SIG-M5 (cell line): ENCODE measurements at regions not wholly inside any gene's neighbourhood (a gene's known extent, or its start where the extent isn't known, plus 50 kb on each side); places are given as distances from the start of the nearest gene placed in this dataset.

ENCODE experiments used
- DNase-seq: peaks from one replicate; lab custom pipeline; 2025; lab: John Stamatoyannopoulos, UW

DNA sequence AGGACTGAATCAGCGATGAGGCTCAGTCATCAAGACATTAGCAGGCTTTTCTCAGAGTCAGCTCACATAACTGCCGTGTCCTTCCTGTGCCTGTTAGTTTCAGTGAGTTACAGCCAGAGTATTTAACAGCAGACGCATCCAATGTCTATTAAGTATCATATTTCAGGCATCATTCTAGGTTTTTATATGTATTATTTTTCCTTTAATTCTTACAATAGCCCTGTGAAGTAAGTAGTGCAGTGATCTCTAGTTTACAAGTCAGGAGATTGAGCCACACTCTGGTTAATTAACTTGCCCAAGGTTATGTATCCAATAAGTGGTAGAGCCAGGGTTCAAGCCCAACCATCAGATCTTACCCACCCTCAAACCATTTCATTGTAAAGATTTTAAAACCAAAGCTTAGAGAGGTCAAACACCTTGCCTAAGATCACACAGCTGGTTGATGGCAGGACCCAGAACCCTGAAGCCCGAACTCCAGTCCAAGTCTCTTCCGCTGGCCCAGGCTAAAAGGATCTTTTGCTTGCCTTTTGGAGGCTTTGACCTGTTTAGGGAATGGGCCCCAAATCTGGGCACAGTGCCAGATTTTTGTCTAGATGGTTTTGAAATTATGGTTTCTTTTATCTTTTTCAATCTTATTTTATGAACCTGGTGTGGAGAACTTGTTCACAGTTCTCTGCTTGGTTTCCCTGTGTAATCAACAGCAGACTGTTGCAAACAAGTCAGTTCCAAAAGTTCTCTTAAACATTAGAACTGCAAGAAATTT, 261.2 kb upstream of the CLINT1 start:
- DNase-seq = no peak

DNA sequence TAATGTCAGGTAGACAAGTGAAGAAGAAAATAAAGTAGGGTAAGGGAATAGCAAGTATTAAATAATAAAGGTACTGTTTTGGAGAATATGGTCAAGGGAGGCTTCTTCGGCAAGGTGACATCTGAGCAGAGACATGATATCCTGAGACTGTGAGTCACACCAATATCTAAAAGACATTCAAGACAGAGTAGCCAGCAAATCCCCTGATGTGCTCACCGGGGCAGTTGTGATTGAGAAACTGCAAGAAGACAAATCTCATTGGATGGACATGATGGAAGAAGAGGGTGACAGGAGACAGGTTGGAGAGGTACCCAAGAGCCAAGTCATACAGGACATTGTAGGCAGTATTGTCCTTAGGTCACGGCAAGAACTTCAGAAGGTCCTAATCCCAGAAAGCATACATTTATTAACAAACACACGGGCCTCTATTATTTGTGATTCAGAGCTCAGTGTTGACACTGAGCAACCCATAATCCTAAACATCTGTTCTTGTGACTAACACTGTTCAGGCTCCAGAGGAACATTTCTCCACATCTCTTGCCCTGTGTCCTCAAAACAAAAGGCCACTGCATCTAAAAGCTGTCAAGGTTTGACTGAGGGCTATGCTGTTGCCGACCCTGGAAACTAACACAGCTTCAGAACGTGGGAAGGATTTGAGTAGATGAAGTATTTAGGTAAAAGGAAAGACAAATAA, 258.7 kb upstream of the CLINT1 start:
- no peak for DNase-seq

DNA sequence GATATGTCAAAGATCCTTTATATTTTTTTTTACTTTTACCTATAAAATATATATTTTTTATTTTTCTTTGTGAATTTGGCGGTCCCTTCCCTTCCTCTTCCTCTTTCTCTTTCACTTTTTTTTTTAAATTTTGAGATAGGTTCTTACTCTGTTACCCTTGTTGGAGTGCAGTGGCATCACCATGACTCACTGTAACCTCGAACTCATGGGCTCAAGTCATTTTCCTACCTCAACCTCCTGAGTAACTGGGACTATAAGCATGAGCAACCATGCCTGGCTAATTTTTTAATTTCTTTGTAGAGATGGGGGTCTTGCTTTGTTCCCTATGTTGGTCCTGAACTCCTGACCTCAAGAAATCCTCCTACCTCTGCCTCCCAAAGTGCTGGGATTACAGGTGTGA, 258.0 kb upstream of the CLINT1 start:
- DNase-seq = no peak

DNA sequence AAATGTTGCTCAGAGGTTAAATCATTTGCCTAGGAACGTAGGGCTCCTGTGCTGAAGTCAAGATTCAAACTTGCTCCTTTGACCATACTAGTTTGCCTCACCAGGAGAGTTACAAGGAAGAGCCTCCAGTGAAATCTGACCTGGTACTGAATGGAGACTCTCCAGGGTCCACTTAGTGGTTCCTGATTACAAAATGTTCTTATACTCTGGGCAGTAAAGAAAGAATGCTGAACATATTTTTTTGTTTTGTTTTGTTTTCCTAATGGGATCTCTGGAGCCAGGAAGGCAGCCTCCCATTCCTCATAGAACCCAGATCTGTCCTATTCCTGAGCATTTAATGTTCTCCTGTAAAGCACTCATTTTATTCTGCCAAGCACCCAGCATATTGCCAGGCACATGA, 256.5 kb upstream of the CLINT1 start:
- DNase-seq = no peak

DNA sequence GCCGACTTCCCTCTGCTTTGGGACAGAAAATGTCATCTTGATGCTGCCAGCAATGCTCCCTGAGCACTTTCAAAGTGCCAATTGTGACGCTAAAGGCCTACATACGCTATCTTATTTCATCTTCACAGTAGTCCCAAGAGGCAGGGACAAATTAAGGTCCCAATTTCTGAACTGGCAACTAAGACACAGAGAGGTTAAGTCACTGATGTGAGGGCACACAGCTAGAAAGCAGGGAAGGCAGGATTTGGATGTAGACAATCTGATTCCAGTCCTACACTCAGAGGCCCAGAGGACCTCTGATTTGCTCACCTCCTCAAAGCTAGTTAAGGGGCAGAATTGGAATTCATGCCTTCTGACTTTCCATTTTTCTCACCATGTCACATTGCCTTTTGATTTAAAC, 249.2 kb upstream of the CLINT1 start:
- DNase-seq = no peak

DNA sequence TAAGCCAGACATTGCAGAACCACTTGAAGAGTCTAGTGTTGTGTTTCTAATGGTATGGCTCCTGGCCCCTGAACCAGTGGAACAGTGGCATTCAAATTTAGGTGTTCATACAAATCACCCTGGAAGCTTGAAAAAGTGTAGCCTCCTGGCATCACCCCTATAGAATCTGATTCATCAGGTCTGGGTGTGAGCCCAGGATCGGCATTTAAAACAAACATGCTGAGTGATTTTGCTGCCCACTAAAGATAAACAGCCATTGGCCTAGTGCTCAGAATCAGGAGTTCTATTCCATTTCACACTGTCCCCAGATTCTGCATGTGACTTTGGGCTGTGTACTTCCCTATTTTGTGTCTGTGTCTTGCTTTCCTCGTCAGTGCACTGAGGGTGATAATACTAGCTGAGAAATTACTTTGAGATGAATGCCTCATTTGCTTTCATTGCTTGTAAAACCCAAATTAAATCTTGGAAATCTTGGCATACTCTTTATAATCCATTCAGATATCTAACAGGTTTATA, 241.5 kb upstream of the CLINT1 start:
- DNase-seq = no peak

DNA sequence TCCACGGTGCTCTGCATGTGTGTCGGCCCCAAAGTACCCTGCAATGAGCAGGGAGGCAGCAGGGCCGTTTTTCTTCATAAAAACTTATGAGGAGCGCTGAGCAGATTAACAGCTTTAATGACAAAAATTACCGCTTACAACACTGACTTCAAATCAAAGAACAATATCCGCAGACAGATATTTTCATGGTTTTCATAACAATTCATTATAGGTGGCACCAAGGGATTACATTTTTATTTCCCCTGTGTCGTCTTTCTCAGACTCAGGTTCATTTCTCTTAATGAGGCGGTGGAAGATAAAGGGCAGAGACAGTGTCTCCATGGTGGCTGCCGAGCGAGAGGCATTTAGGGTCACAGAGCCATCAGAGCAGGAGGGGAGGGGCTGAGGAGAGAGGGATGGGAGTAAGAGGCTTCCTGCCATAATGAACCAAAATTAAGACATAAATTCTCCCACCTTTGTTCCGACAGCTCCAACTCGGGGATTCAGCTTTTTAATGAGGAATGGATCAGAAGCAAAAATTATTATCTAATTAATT, 240.7 kb upstream of the CLINT1 start:
- no peak for DNase-seq

DNA sequence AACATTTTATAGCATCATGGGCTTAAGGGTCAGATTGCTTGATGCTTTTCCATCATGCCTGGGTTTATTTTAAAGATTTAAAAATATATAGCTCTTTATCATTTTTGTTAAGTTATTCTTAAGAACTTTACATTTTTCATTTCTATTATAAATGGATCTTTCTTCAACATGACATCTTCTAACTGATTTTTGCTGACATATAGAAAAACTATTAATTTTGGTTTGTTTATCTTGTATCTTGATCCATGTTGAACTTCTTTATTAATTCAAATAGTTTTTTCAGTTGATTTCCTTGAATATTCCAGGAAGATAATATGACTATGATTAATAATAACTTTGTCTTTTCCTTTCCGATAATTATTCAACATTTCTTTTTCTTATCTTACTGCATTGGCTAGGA, 237.9 kb upstream of the CLINT1 start:
- DNase-seq = no peak

DNA sequence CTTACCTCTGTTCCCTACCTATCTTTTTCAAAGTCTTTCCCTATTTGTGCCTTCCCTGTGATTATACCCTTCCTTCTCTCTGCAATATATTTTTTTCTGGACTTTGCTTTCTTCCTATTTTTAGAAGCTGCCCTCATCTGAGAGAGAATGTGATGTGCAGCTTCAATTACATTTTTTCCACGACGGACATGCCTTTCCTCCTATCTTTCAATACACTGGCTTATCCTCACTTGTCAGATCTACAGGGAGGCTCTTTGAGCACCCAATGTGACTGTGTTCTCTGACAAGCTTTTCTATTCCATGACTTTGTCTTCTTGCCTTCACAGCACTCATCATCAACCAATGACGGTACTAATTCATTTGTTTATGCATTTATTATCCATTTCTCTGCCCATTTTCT, 227.9 kb upstream of the CLINT1 start:
- no peak for DNase-seq

DNA sequence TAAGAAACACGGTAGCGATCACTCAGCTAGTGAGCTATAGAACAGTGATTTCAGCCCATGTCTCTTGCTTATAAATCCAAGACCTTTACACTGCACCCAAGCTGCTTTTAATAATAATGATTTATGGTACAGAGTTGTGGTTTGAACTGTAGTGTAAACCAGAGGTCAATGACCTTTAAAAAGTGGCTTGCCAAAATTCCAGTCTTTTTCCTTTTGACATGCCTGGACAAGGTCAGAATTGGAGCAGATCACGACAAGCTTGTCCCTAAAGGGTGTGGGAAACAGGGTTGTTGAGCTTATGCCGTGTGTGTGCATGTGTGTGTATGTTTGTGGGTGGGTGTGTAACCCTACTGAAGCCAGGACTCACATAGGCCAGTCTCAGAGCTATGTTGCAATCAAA, 225.3 kb upstream of the CLINT1 start:
- DNase-seq = no peak

DNA sequence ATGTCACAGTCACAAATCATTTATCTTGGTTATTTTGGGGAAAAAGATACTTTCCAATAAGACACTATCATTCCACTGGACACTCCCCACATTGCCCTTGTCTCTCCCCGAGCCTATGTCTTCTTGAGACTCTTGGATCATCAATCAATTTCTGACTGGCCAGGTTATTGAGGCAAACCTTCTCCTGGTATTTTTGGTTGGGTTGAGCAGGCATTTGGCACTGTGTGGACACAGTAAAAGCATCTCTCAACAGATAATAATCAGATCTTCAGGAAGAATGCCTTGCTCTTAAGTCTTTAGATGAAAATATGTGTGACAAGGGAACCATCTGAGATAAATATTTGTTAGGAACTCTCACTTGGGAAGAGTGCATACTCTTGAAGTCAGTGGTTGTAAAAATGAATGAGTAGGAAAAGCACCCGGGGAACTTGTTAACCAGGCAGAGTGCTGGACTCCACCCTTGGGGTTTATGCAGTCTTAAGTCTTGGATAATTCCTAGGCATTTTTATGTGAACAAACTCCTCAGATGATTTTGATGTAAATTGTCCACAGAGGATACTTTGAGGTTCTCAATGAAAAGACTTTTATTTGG, 223.8 kb upstream of the CLINT1 start:
- no peak for DNase-seq

DNA sequence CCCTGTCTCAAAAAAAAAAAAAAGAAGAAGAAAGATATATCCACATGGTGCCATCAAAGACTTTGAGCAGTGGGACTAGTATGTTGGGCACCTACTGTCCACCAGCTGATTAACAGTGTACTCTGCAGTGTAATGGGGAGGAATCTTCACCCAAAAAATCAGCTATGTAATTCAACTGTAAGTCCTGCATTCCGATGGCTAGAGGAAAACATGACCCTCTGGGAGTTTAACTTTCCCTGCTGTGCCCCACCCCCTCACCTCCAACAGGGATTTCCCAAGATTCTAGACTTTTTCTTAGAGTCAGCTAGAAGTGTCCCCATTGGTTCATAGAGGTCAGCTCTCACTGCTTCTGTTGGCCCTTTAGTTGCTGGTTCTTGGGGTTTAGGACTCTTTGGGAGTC, 221.2 kb upstream of the CLINT1 start:
- no peak for DNase-seq

DNA sequence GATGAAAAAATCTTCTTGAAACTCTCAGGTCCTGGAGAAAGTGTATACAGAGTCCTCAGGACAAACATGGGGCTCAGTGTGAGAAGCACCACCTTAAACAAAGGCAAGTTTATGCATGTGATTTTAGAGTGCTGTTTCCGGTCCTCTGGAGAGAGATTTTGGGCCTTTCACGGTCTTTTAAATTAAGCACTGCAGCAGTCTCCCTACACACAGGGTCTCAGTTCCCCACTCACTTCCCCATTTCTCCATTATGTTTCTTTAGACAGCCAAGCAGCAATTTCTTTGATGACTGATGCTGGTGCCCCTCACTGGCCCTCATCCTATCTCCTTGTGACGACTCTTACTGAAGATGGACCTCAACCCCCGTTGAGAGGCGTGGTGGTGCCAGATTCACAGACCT, 220.2 kb upstream of the CLINT1 start:
- DNase-seq = no peak

DNA sequence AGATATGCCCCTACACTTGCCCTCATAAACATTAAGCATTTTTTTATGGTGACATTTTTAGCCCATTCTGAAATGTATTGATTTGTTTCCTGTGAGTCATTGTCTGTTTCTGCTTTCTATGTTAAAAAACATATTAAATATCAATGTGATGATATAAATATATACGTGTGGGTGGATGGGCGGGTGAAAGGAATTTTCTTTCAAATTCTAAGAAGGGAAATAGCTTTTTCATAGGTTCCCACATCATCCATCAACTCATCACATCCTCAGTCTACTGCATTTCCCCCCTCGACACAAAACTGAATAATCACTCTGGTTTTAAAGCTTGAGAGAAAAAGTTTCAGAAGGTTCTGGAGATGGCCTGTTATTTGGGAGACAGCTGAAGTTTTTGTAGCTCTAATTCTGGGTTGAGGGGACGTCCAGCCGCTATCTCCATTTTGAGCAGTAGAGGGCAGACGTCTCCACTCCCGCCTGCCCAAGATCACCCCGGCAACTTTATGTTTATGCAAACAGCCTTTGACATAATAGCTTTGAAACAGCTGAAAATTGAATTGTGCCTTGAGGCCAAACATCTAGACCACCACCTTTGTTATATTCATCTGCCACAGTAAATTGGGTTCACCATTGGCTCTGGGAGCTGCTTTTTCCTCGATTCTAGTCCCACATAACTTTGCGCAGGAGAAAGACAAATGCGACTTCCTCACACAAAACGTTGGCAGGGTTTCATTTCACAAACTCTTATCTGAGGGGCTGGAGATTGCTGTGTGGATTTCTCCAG, 216.2 kb upstream of the CLINT1 start:
- DNase-seq = no peak

DNA sequence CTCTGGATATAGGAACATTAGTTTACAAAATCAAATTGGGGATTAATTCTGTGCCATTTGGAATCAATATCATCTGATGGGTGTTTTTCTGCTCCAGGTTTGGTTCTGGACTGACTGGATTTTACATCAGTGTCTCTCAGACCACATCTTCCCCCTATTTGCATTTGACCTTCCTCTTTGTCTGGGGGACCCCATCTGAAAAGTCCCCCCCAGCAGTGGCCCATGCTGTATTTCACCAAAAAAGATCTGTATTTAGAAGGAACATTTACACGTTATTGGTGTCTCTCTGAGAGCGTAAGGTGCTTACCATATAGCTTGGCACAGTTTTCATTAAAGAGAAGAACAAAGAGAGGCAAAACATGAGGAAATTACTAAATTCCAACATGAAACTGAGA, 215.6 kb upstream of the CLINT1 start:
- no peak for DNase-seq

DNA sequence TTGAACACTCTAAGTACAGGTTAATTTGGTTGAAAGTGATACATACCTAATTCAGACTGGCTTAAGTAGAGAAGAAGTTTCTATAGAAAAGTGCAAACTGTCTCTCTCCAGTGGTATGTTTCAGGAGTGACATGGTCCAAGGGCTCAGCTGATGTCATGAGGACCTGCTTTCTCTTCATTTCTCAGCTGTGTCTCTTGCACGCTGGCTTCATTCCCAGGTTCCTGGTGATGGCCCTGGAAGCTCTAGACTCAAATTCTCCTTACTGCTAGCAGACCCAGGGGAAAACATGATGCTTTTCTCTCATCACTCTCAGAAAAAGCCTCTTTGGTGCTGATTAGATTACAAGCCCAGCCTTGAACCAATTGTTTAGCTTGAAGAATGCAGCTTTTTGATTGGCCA, 211.9 kb upstream of the CLINT1 start:
- no peak for DNase-seq

DNA sequence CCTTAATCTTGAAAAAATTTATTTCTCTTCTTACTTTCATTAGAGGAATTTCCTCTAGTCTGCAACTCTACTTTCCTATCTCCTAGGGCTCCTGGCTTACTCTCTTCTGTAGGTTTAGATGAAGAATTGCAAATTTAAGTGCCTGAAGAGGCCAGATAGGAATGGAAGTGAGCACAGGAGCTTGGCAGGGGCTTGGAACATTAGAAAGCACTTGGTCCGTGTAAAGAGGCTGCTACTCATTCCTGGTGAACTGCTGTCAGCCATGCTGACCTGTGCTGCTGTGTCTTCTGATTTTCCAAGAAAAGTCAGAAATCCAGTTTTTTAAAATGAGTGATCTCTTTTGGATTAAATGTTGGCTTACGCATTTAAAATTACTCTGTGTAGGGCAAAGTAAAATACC, 210.9 kb upstream of the CLINT1 start:
- DNase-seq = no peak

DNA sequence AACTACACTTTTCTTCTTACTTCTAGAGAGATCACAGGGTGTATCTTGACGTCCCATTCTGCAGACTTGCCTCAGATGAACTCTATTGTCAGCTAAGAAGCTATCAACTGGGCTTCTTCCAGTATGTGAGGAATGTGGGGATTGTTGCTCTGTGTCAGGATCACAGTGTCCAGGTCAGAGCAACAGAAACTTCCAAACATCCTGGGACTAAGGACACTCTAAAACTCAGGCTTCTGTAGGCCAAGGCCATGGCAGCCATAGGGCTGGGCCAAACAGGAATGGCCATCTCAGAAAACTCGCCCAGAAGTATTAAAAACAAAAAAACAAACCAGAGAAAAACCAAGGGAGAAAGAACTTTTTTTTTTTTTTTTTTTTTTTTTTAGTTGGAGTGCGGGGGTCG, 210.0 kb upstream of the CLINT1 start:
- no peak for DNase-seq

DNA sequence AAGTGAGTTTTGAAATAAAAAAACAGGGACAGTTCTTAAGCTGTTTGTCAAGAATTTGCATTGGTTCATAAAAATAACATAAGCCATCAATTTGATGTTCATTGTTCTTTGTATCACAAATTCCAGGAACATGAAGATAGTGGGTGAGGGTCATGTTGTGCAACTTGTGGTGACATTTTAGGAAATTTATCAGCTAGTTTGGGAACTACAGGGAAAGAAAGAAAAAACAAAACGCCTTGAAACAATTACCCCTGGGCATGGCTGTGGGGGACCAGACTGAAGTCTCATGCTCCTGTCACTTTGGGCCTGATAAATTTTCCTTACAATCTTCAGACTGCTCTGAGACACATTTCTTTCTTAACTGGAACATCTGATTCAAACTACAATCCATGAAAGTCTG, 207.1 kb upstream of the CLINT1 start:
- DNase-seq = no peak

DNA sequence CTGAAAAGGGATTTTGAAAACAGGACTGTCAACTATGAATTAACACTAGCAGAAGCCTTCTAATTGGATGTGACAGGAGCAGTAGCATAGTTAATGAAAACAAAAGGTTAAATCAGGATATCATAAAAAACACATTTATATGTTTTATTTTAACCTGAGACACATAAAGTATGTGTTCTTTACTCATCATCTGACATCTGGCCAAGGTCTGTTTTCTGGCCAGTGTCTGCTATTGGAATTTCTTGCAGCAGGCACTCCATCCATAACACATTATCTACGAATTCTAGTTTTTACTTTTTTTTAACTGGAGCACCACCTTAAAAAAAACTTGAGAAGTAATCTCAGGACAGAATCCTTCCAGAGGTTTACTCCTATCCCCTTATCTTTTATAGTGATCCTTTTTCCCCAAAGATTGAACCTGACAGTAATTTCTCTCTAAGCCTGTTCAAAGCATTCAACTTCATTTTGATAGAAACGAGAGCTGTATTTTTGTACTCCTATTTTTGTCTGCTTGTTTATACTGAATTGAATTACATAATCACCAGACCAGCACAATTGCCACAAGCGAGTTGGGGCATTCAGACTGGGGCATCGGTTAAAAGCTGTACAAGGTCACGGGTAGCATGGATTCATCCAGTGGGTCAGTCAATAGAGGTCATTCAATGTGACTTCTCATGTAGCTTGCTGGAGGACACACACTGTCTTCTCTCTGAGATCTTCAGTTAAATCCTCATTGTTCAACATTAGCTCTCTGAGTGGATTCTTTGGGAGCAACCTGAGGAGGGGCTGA, 205.6 kb upstream of the CLINT1 start:
- DNase-seq = no peak

DNA sequence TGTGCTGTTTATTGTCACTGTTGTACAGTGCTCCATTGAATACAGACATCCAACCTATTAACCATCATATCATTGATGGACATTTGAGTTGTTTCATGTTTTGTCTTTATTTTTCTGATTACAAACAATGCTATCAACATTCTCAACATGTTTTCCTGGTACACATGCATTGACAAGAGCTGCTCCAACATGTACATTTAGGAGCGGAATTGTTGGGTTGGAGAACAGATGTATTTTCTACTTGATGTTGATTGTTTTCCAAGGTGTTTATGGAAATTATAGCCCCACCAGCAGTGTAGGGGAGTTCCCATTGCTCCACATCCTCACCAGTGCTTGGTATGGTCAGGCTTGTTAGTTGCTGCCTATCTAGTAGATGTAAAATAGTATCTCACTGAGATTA, 204.1 kb upstream of the CLINT1 start:
- DNase-seq = no peak
